ENCODE measurements at regions not wholly inside any gene's neighbourhood (a gene's known extent, or its start where the extent isn't known, plus 50 kb on each side); places are given as distances from the start of the nearest gene placed in this dataset.
"Not testable (repeated sequence)": the region's sequence is repeated elsewhere in the genome, so short reads cannot be mapped to it uniquely, and the experiment has no call there.

DNA sequence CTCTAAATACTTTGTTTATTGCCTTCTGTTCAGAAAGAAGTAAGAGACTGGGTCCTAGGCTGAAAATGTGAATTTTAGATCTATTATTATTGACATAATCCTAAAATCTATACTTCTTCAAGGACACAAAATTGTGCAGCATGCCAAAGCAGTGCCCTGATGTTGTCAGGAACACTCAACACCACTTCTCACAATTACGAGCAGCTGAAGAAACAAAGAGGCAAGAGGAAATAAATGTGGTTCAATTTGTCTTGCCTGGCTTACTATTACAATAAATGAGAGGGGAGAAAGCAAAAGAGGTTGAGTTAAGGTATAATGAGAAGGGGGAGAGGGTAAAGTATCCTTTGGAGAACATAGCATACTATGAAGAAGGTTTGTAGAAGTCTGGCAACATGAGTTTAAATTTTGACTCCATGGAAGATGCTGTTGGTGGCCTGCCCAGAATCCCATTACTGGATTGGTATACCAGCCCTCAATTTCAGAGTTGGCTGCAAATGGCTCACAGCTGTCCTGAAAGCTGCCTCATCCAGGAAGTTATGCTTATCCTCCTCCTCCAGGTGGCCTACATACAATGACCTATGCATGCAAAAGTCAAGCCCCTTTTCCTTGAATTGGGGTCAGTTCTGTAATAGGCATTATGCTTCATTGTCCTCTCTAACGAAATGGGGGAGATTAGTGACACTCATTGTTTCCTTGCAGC, 274.6 kb upstream of the SMIM30 start:
- no peak for DNase-seq

DNA sequence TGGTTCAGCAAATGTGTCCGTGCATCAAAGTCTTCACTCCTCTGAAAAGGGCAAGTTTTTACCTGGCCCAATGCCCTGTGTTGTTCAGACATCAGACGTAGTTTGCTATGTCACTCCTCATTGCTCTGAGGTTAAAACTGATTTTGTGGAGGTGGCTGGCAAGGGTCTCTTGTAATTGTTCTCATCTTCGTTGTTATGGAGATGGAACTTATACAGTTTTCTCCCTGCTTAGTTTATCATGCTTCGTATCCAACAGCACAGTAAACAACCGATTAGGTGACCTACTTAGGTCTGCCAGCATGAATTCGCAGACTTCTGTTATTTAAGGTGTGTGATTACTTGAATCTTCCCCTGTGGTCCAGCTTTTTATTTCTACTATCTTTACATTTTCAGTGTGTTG, 274.1 kb upstream of the SMIM30 start:
- DNase-seq, result no peak

DNA sequence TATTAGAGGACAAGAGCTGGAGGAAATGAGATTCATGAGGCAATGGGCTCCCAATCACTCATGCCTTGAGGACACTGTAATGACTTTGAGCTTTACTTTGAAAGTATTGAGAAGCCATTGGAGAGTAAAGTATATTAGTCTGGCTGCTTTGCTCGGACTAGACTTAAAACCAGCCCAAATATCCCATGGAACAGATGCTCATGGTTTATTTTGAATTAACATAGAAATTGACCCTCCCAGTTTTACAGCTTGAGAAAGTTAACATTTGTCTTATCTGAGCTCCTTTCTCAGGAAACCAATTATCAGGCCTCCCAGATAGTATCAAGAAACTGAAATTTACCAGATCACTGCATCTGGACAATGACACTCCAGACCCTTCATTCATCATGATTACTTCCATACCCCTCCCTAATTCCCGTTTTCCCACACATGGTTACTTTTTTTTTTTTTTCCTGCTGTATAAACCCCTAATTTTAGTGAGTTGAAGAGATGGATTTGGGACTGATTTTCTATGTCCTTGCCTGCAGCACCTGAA, 270.8 kb upstream of the SMIM30 start:
- no peak for DNase-seq

DNA sequence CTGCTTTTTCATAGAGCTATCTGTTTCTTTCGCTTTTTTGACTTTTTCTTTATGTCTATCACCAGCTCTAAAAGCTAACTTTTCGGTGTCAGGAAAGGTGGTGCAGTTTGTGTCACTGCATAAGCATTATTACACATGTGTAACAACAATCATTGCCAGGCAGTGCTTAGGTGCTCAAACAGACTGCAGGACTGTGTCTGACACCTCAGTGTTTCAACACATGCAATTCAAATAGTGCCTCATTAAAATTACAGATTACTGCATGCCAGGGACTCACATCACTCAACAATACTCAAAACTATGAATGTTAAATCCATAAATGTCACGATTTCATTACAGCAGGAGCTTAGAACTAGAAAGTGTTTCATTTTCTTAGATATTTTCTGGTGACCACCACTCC, 265.3 kb upstream of the SMIM30 start:
- DNase-seq, result no peak

DNA sequence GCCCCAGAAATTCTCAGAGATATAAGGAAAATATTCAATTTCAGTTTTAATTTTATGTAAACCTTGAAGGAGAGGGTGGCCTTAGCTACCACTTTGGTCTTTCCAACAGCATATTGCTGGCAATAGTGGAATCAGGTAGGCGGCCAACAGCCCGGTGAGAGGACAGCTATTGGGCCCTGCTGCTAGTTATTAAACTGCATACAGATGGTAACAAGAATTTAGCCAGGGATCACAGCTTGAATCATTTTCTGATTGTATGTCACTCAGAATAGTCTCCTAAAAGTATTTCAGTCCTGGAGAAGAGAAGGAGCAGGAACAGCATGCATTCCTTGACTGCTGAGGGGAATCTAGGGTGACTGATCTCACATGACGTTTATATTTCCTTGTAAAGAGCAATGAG, 261.4 kb upstream of the SMIM30 start:
- no peak for DNase-seq

DNA sequence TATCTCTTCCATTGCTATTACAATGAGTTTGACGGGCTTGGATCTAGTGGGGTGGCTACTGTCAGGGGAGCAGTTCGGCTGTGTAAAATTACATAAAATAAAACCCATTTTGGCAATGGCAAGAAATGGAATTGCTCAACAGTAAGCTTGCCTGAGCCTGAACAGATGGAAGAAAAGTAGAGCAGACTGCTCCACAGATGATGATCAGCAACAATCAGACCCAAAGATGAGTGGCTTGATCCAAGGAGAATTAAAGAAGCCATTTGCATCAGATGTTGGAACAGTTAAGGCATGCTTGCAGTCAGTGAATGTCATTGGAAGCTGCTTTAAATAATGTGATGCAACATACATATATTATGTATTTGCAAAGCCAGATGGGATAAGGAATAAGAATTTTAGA, 256.6 kb upstream of the SMIM30 start:
- no peak for DNase-seq

DNA sequence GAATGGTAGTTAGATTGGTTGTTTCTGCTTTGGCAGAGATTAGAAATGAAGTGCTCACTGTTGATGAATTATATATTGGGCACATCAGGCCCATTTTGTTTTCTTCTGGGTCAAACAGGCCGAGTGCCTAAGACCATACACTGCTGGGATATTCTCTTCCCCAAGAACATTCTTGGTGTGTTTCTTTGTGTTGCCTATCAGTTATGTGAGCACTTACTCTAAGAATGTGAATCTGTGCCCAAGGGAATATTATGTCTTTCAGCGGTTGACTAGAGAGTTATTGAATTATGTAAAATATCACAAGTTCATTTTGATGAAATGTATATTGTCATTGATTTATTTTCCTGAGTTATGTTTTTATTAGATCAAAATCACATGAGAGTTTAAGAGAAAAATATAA, 255.5 kb upstream of the SMIM30 start:
- no peak for DNase-seq

DNA sequence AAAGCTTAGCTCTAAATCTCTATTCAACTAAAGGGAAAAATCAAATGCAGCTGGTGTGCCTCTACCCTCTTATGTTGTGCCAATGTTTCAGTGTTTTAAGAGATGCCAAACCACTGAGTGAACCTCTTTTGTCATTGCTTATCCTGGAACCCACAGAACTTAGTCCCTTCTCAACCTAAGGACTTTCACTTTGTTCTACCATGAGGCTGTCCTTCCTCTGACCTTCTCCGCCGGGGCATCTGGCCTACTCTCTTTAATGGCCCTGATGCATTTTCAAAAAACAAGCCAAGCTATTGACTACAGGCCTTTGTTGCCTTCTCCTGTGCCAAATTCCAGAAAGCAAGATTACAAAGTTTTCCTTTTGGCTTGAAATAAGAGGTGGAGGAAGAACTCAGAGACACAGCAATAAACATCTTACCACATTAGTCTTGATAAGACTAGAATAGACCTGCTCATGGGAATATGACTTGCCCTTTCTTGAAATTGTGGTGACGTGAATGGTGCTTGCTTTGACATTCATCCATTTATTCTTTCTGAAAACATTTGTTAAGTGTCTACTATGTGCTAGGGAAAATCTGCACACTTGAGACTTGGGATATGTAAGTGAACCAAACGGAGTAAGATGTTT, 253.2 kb upstream of the SMIM30 start:
- DNase-seq, result no peak

DNA sequence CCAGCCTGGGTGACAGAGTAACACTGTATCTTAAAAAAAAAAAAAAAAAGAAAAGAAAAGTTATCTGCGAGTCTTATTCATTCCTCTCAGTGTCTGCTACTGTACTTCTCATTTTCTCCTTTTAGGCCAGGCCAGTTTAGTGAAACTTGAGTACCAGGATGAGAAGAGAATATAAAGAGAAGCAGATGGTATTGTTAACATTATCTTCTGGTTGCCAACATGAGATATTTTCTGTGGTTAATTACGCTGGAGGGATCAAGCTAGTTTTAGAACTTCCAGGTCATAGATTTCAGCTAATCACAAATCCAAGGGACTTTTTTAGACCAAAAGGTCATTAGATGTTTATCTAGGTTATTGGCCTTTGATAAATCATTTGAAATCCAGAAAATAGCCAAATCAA, 252.6 kb upstream of the SMIM30 start:
- no peak for DNase-seq

DNA sequence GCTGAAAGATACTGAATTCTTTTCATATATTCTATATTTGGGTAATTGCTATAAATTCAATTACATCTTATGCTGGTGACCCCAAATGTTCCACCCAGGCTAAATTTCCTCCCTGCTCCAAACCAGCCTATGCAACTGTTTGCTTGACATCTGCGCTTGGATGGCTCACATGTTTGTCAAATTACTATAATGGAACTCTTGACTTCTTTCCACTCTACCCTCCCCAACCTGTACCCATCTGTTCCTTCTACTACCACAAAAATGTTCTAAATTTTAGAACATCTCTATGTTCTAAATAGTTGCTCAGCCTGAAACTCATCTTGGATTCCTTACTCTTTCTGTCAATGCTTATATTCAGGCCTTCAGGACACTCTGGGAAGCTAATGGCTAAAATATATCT, 249.9 kb upstream of the SMIM30 start:
- DNase-seq, result no peak

DNA sequence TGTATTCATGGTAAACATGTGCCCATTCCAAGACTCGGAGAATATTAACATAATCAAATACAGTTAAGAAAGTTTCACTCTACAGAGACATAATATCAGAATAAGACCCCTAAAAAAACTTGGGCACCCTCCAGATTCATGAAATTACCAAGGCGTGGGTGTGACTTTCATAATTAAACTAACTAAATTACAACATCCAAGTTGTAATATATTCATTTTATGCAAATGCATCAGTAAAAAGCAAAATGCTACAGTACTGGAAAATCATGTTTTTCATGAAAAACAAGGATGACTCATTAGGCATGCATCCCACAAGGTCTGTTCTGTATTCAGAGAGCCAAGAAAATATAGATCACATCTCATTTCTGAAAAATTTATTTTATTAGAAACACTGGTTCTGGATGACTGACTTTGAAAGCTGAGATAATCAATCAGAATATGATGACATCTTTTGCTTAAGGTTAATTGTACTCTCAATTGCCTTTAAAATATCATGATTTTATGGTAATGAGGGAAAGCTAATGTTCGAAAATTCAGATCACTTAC, 248.8 kb upstream of the SMIM30 start:
- DNase-seq, result no peak

DNA sequence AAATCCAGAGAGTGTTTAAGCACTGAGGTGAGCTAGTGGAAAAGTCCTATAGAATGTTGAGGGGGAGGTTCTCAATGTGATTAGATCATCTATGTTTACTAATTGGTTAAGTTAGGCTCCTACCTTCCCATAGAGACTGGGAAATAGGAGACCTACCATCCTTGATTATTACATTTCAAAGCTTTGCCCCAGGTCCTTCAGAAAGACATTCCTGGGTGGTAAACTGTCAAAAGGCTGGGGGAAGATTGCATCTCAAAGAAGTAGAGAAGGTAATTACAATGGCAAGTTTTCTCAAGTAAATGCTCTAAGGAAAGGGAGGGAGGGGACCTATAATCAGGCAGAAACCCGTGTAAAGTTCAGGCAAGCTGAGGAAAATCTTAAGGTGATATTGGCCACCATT, 247.8 kb upstream of the SMIM30 start:
- no peak for DNase-seq

DNA sequence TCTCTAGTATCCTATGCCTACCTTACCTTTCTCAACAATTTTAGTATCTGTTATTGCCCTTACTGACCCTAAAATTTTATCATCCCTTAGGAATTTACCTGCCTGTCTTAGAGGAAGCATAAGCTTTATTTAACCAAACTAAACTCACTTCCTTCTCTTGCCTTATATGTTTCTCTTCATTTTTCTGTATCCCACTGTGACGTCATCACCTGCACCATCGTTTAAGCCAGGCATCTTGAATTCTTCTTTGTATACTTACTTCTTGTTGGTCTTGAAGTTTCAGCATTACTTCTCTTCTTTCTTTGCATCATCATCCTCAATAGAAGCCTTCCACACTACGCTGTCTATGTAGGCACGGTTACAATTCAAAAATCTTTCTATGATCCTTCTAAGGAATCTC, 231.0 kb upstream of the SMIM30 start:
- no peak for DNase-seq

DNA sequence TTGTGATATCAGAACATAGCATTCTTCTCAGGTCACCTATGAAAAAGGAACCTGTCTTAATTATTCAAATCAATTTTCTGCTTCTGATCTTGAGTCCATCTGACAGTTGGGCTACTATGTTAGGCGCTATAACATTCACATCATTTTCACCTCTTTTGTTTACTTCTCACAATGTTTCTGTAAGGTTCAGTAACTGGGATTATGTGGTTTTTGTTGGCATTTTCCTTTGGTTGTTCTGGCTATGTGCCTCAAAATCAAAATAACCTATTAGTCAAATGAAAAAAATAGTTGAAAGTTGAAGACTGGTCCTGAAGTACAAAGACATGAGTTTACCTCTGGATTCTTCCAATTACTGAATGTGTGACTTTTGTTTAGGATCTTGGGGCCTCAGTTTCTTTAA, 221.3 kb upstream of the SMIM30 start:
- no peak for DNase-seq

DNA sequence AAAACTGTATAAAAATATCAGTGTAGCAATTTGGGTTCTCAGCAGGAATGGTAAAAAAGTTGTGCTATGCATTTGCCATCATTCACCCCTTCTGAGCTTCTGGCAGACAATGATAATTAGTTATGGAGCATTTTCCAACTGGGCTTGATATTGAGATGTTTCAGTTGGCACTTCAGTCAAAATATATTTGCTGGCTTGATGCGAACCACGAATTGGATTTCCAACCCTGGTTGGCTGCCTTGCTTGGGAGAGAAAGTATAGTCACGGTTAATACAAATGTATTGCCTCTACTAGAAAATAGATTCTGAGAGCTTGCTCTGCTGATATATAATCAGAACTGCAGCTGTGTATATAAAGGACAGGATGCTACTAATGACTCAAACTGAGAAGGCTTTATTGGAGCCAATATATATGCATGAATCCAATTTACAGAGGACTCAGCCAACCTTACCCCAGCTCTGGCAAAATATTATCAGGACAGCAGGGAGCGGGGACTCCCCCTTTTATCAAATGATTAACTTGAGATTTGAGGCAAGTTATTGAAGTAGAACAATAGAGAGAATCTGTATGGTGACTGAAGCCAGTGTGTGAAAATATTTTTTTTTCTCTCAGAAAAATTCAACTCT, 219.8 kb upstream of the SMIM30 start:
- DNase-seq, result no peak

DNA sequence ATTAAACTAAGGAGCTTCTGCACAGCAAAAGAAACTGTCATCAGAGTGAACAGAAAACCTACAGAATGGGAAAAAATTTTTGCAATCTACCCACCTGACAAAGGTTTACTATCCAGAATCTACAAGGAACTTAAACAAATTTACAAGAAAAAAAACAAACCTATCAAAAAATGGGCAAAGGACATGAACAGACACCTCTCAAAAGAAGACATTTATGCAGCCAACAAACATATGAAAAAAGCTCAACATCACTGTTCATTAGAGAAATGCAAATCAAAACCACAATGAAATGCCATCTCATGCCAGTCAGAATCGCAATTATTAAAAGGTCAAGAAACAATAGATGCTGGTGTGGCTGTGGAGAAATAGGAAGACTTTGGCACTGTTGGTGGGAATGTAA, 218.5 kb upstream of the SMIM30 start:
- not testable (repeated sequence) for DNase-seq

DNA sequence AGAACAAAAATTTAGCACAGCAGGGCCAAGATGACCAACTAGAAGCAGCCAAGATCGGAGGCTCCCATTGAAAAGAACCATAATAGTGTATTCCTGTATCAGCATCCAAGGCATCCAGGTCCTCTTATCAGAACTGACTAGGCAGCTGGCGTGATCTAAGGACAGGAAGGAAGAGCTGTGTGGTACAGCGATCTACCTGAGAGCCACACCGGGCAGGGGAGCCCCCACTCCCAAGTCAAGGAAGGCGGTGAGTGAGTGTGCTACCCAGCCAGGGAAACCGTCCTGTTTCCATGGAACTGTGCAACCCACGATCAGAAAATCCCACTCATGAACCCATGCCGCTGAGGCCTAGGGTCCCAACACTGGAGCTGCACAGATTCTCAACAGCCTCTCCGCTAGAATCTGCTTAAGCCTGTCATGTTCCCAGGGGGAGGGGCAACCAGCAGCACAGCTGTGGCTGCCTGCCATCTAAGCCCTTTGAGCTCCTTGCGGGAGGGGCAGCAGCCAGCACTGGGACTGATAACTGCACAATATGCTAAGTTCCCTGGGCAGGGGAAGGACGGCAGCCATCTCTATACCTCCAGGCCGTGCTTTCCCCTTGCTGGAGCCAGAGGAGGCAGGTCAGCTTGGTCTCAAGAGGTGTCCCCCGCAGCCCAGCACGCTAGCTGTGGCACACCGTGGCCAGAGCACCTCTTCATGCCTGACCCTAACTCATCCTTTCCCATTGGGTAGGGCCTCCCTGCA, 213.0 kb upstream of the SMIM30 start:
- DNase-seq, result no peak

DNA sequence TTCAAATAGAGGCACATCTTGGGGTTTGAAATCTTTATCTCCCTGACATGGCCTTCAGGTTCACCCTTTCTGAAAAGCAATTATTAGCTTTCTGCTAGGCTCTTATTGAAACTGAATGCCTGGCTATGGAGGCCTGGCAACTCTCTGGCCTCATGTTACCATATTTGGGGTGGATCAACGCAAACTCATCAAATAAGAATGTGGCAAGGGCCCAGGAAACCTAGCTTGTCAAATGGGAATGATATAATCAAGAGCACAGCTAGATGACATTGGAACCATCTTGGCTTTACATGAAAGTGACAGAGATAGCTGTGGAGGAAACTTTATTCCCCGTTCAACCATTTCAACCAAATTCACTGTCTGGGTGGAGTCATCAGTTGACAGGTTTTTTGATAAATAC, 202.8 kb upstream of the SMIM30 start:
- no peak for DNase-seq

DNA sequence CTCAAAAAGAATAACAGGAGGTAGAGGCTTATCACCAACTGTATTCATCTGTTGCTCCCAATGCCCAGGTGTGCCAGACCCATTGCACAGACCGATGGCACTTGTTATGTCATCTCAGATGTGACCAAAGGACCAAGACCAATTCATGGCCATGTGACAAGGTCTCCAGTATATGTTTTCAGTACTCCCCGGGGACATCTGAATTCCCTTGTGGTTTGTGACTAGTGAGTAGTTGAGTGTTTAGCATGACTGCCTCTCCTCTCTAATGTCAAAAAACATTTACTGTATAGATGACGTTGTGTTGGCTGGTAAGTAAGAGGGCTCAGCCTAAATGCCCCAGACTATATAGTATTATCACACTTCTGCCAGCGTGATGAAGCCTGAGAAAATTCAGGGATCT, 202.1 kb upstream of the SMIM30 start:
- no peak for DNase-seq

DNA sequence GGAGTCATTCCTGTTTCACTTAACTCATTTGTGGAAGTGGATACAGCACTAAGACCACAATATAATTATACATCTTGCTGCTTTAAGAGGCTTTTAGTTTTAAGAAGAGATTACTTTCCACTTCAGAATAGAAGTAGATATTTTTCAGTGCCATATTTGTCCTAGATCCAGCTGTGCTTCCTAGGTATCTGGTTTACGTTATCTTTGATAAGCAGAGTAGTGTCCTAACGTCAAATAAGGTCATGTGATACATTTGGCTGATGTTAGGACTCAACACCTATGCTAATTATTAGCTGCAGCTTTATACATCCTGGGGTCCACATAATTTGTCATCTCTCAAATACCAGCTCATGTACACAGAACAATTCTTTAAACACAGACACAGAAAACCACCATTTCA, 196.2 kb upstream of the SMIM30 start:
- no peak for DNase-seq

DNA sequence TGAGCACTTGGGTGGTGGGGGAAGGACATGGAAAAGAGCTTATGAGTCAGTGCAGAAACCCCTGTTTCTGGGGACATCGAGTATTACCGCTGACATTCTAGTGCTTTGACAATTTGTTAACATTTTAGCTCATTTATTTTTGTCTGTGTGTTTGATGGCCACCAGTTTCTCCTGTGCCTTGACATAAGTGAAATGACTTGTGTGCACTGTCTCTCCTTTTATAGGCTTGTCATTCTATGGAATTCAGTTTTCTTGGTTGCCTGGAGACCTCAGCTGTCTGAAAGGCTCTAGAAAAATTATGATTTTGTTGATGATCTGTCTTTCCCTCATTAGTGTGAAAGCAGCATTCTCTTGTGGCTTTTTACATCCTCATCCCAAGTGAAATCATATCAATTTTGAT, 190.0 kb upstream of the SMIM30 start:
- DNase-seq, result no peak

DNA sequence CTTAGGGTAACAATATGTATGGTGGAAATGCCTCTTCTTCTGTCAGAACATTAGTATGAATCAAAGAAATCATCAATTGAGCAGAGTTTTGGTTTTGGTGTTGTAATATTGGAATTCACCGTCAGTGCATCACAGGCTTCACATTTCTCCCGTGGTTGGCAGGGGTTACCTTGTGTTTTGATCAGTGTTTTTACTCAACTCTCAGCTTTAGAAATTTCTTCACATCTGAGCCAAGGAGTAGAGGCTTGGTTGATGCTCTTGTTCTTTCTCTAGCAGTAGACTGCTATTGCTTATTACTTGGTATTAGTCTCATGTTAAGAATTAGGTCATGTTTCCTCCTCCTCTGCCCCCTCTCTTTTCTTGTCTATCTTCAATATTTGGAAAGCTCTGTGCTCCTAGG, 188.8 kb upstream of the SMIM30 start:
- DNase-seq, result no peak

All from amygdala (tissue), 56 donors.